MCF 10A (cell line): ENCODE measurements at regions not wholly inside any gene's neighbourhood (a gene's known extent, or its start where the extent isn't known, plus 50 kb on each side); places are given as distances from the start of the nearest gene placed in this dataset.
A peak's percentile ranks its signal among the peaks of the same experiment; 100 is the strongest.

Source experiments
- BruUV-seq: library from RNA; stranded (reverse); fragments of 400-500 nt; replicated peaks from 2 replicates; lab custom pipeline; 2021; lab: Mats Ljungman, UMichigan
- CTCF ChIA-PET: fragments of 300-600 bp; sonication (Branson Sonifier 250); formaldehyde crosslinking; extraction: SDS; loops from one replicate; lab custom pipeline; 2021; ENCODE audit warnings: antibody characterized with exemption, inconsistent platforms; lab: Yijun Ruan, JAX
- POLR2A ChIA-PET: fragments of 300-600, 350-650 bp; sonication (Branson Sonifier 250); formaldehyde crosslinking; extraction: SDS; loops from one replicate; lab custom pipeline; 2020; ENCODE audit warnings: antibody characterized with exemption, inconsistent platforms; lab: Yijun Ruan, JAX
- DNase-seq: peaks from one replicate; pipeline ENCODE4 v3.0.0-alpha.2; 2018; ENCODE audit not compliant: unreplicated experiment
- H3K27ac Mint-ChIP-seq: one replicate; pipeline ENCODE4 v1.8.0; 2022; ENCODE audit warnings: mild to moderate bottlenecking, low read depth, mixed read lengths; ENCODE audit not compliant: unreplicated experiment
- H3K27me3 Mint-ChIP-seq: one replicate; pipeline ENCODE4 v1.8.0; 2022; ENCODE audit warnings: mixed read lengths; ENCODE audit not compliant: insufficient read depth, unreplicated experiment
- H3K36me3 Mint-ChIP-seq: one replicate; pipeline ENCODE4 v1.8.0; 2022; ENCODE audit warnings: mild to moderate bottlenecking, moderate library complexity, mixed read lengths; ENCODE audit not compliant: insufficient read depth, unreplicated experiment
- H3K4me1 Mint-ChIP-seq: one replicate; pipeline ENCODE4 v1.8.0; 2022; ENCODE audit warnings: mixed read lengths; ENCODE audit not compliant: insufficient read depth, unreplicated experiment
- H3K4me3 Mint-ChIP-seq: one replicate; pipeline ENCODE4 v1.8.0; 2022; ENCODE audit warnings: mild to moderate bottlenecking, moderate library complexity, mixed read lengths; ENCODE audit not compliant: unreplicated experiment
- H3K9me3 Mint-ChIP-seq: one replicate; pipeline ENCODE4 v1.8.0; 2022; ENCODE audit warnings: mixed read lengths; ENCODE audit not compliant: unreplicated experiment
- intact Hi-C: fragments of 100-400 bp; cut with micrococcal nuclease; formaldehyde crosslinking; loops from 2 replicates; pipeline ENCODE4 v1.14.1; 2022
- TF ChIP-seq, protein P1 (sequence below): fragments of 200-600 bp; IDR thresholded peaks from one replicate; pipeline ENCODE4 v1.8.0; 2022; ENCODE audit warnings: antibody characterized with exemption, mild to moderate bottlenecking; ENCODE audit not compliant: unreplicated experiment

DNA sequence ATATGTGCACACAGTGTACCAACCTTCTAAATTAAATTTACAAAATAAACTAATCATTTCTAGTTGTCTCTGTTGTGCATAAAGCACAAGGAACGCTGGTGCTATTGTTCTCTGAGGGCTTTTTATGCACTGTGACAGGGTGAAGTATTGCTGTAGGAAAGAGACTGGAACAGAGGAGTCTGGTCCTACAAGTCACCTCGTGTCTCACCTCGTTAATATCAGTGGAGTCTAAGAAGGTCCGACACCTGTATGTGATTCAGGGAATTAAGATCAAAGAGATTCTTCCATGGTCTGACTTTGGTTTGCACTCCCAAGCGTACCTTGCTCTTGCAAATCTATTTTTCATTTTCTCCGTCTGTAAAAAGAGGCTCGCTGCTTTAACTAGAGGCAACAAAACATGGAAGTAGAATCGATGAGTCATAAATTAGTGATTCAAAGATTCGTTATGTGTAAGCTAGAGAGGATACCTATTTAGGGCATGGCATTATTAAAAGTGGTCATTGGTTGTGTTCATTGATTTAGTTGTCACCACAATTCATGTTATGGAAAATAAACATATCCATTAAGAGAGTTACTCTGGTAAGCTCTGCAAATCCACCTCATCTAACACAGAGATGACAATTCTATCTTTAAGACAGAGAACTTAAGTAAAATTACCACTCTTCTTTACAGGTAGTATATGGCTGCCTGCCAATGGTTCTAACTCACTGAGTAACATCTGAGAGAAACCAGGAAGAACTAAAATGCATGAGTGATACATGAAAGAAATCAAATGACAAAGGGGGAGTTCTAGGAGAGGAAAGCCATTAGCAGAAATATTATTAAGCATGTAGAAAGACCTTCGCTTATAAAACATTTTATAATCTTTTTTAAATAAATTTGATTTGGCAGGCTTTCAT is 219.4 kb upstream of the GBE1 start:
- peak; percentile 27 for DNase-seq
- intact Hi-C loops: no loop called here
- H3K9me3 Mint-ChIP-seq: no peaks in the 10 kb centered on the region
- ChIA-PET POLR2A (no interaction called here), CTCF (no interaction called here)
- H3K4me1 Mint-ChIP-seq: peaks cover 6% of the 10 kb centered on the region
- H3K4me3 Mint-ChIP-seq: no peak overlapping the region
- H3K27me3 Mint-ChIP-seq: no peaks in the 10 kb centered on the region
- no TSS peak for BruUV-seq
- TF ChIP-seq, protein P1, sequence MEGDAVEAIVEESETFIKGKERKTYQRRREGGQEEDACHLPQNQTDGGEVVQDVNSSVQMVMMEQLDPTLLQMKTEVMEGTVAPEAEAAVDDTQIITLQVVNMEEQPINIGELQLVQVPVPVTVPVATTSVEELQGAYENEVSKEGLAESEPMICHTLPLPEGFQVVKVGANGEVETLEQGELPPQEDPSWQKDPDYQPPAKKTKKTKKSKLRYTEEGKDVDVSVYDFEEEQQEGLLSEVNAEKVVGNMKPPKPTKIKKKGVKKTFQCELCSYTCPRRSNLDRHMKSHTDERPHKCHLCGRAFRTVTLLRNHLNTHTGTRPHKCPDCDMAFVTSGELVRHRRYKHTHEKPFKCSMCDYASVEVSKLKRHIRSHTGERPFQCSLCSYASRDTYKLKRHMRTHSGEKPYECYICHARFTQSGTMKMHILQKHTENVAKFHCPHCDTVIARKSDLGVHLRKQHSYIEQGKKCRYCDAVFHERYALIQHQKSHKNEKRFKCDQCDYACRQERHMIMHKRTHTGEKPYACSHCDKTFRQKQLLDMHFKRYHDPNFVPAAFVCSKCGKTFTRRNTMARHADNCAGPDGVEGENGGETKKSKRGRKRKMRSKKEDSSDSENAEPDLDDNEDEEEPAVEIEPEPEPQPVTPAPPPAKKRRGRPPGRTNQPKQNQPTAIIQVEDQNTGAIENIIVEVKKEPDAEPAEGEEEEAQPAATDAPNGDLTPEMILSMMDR: no peak
- no peak overlapping the region for H3K27ac Mint-ChIP-seq
- no peaks in the 10 kb centered on the region for H3K36me3 Mint-ChIP-seq

DNA sequence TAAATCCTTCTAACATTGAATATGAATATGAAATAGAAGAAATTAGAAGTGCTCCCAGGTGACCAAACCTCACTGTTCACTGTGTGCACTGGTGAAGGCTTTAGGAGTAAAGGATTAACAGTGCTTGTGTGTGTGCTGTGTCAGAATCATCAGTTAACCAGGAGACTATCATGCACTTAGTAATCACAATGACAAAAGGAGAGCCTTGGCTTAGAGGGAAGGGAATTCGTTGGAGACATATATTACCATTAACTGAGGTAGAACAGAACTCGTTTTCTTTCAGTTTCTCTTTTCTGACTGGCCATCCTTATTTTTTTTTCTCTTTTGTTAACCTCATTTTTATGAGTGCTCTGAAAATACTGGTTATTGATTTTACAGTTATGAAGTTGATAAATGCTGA is 213.3 kb upstream of the GBE1 start:
- Mint-ChIP-seq H3K27ac (no peak overlapping the region), H3K4me1 (no peaks in the 10 kb centered on the region), H3K27me3 (no peaks in the 10 kb centered on the region), H3K9me3 (peaks cover 5% of the 10 kb centered on the region), H3K36me3 (no peaks in the 10 kb centered on the region), H3K4me3 (no peak overlapping the region)
- TF ChIP-seq, protein P1: no peak
- POLR2A ChIA-PET: no interaction called here
- DNase-seq: no peak
- BruUV-seq: no TSS peak
- intact Hi-C loops: no loop called here
- CTCF ChIA-PET: interaction anchor here (0.7 to 1.1 kb wide), 2 partner anchors 12 to 59 kb away, joined by 3 read pairs; no protein-coding TSS in a partner anchor

DNA sequence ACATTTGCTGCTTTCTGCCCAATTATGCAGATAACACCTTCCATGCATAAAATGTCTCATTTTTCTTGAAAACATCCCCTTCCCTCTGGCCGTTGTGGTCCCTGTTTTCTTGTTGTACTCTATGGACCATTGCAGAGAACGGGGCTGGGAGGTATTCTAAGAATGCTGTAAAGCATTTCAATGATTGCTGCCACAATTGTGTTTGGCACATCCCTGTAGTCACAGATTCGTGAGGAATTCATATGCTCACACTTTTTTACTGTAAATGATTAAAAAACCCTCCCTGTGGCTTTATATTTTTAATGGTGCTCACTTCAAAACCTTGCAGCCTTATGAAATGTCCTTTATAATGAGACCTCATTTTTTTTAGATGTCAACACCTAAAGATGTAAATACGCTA is 207.2 kb upstream of the GBE1 start:
- ChIA-PET POLR2A (no interaction called here), CTCF (interaction anchor here (0.6 kb wide), 2 partner anchors 10 to 278 kb away, joined by 3 to 4 read pairs; no protein-coding TSS in a partner anchor)
- BruUV-seq: no TSS peak

DNA sequence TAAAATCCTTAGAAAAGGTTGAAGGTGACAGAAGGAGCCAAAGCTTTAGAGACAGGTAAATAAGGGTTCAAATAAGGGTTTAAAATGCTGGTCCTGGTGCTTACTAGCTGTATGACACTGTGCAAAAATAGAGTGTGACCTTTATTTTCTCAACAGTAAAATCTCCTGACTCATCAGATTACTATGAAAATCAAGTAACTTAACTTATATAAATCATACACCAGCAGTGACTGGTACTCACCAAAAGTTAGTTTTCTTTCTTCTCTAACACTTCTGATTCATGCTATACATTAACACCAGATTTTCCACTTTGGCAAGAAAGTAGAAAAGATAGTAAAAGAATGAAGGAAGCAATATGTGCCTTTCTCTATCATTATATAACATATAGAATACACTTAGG is 205.9 kb upstream of the GBE1 start:
- H3K4me1 Mint-ChIP-seq: no peaks in the 10 kb centered on the region
- H3K36me3 Mint-ChIP-seq: no peaks in the 10 kb centered on the region
- H3K27me3 Mint-ChIP-seq: no peaks in the 10 kb centered on the region
- POLR2A ChIA-PET: no interaction called here
- peaks cover 5% of the 10 kb centered on the region for H3K9me3 Mint-ChIP-seq
- BruUV-seq: no TSS peak
- H3K27ac Mint-ChIP-seq: no peak overlapping the region
- intact Hi-C loops: no loop called here
- CTCF ChIA-PET: no interaction called here
- no peak overlapping the region for H3K4me3 Mint-ChIP-seq
- no peak for DNase-seq
- TF ChIP-seq, protein P1: no peak

More for the DNA sequence above, 207.2 kb upstream of the GBE1 start:
- H3K4me1 Mint-ChIP-seq: no peaks in the 10 kb centered on the region
- intact Hi-C loops: no loop called here
- no peak for DNase-seq
- no peaks in the 10 kb centered on the region for H3K36me3 Mint-ChIP-seq
- no peak overlapping the region for H3K27ac Mint-ChIP-seq
- TF ChIP-seq, protein P1: no peak
- no peaks in the 10 kb centered on the region for H3K27me3 Mint-ChIP-seq
- peaks cover 5% of the 10 kb centered on the region for H3K9me3 Mint-ChIP-seq
- H3K4me3 Mint-ChIP-seq: no peak overlapping the region
